ENCODE measurements at regions not wholly inside any gene's neighbourhood (a gene's known extent, or its start where the extent isn't known, plus 50 kb on each side); places are given as distances from the start of the nearest gene placed in this dataset.

DNA sequence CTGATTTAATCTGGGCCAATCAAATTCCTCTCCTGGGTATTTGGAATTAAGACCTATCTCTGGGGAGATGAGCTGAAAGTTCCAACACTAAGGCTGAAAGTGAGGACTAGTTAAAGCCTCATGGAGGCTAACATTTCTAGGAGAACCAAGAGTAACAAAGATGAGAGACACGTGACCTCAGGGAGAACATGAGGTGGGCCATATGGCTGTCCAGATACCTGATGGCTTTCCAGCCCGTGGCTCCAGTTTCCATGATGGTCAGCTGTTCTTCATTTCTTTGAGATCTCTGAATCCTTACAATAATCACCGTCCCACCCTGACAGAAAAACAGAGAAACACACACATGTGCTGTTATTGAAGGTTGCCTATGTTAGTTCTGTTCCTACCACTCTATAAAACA, 66.1 kb downstream of the LEPR start:
- H3K4me1 Mint-ChIP-seq, result no peaks in the 10 kb centered on the region
- DNase-seq (no peak), ATAC-seq (replicated peaks) (no peak)
- H3K27ac Mint-ChIP-seq, result no peak overlapping the region
- H3K4me3 Mint-ChIP-seq, result no peak overlapping the region
- H3K27me3 Mint-ChIP-seq, result no peaks in the 10 kb centered on the region
- no peaks in the 10 kb centered on the region for H3K9me3 Mint-ChIP-seq
- no peaks in the 10 kb centered on the region for H3K36me3 Mint-ChIP-seq

GRCh38 chr1:65489481-65489880, 69.0 kb downstream of the LEPR start:
- ATAC-seq (replicated peaks) (no peak), DNase-seq (no peak)
- H3K27me3 Mint-ChIP-seq, result no peaks in the 10 kb centered on the region
- H3K27ac Mint-ChIP-seq, result no peak overlapping the region
- H3K4me3 Mint-ChIP-seq, result no peak overlapping the region
- no peaks in the 10 kb centered on the region for H3K4me1 Mint-ChIP-seq
- H3K36me3 Mint-ChIP-seq, result no peaks in the 10 kb centered on the region
- H3K9me3 Mint-ChIP-seq, result no peaks in the 10 kb centered on the region

DNA sequence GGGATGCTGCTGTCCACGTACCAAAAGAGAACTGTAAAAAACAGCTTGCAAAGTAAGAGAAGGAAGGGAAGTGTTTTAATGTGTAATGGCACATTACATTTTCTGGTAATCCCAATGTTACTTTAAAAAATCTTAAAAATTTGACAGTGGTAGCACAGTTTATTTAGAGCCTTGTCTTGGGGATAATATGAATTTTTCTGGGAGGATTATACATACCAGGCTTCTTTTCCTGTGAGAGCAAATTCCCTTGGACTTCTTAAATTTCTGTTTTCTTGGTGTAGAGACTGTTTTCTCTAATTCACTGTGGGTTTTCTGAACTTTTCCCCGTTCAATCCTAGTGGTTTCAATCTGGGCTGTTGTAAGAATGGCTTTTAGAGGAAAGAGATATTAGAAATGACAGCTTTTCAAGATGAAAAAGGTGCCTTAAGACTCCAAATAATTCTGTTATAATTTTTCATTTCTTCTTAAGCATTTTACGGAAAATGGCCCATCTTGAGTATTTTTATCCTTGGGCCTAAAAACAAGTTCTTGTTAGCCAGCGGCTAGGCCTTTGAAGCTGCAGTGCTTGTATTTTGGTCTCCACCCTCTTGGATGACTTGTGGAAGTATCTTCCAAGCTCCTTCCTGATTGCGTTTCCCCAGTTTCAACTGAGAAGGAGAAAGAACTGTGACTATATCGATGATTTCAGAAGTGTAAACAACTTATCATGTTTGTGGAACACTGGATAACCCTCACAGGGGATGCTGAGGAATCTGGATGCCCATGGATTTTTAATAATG, 70.0 kb downstream of the LEPR start:
- H3K4me3 Mint-ChIP-seq, result no peak overlapping the region
- no peaks in the 10 kb centered on the region for H3K27me3 Mint-ChIP-seq
- no peaks in the 10 kb centered on the region for H3K9me3 Mint-ChIP-seq
- no peak overlapping the region for H3K27ac Mint-ChIP-seq
- DNase-seq, result no peak
- ATAC-seq (replicated peaks), result no peak
- no peaks in the 10 kb centered on the region for H3K4me1 Mint-ChIP-seq
- H3K36me3 Mint-ChIP-seq, result no peaks in the 10 kb centered on the region

DNA sequence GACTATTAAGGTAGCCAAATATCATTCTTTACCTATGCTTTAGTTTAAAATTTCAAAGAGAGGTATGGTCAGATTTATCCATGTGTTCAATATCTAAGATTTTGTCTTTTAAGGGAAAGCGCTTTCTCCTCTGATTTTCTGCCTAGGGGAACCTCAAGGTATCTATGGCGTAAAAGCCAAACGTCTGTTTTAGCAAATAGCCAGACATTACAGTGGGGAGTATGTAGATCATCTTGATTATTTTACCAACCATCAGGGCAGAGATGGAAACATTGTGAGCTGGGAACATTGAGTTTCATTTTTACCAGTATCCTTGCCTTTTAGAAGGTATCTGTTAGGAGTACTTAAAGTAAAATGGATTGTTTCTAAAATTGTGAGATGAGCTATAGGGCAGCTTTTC, 71.0 kb downstream of the LEPR start:
- no peak overlapping the region for H3K27ac Mint-ChIP-seq
- ATAC-seq (replicated peaks), result no peak

DNA sequence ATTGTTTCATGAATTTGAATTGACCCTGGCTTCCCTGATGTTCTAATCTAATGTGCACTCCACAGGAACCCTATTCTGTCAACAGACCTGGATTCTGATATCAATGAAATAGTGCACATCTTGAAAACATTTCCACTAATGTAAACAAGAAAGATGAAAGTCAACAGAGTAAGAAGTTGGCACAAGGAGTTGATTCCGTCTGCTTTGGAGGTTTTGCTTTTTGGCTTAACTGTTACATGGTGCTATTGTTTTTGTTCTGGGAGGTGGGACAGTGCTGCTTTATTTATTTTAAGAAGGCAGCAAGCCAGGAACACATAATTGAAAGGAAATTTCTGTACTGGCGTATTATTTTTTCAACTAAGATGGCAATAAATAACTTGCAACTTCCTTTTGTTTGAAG, 73.3 kb downstream of the LEPR start:
- no peak for DNase-seq
- Mint-ChIP-seq H3K36me3 (no peaks in the 10 kb centered on the region), H3K9me3 (no peaks in the 10 kb centered on the region), H3K27ac (no peak overlapping the region), H3K4me1 (no peaks in the 10 kb centered on the region), H3K4me3 (no peak overlapping the region), H3K27me3 (no peaks in the 10 kb centered on the region)
- no peak for ATAC-seq (replicated peaks)

More for the DNA sequence above, 71.0 kb downstream of the LEPR start:
- Mint-ChIP-seq H3K4me3 (no peak overlapping the region), H3K27me3 (no peaks in the 10 kb centered on the region), H3K4me1 (no peaks in the 10 kb centered on the region), H3K36me3 (no peaks in the 10 kb centered on the region), H3K9me3 (no peaks in the 10 kb centered on the region)
- no peak for DNase-seq

GRCh38 chr1:65494671-65495070, 74.2 kb downstream of the LEPR start:
- H3K4me1 Mint-ChIP-seq, result no peaks in the 10 kb centered on the region
- H3K27ac Mint-ChIP-seq, result no peak overlapping the region
- no peak overlapping the region for H3K4me3 Mint-ChIP-seq
- DNase-seq (no peak), ATAC-seq (replicated peaks) (no peak)
- no peaks in the 10 kb centered on the region for H3K9me3 Mint-ChIP-seq
- H3K27me3 Mint-ChIP-seq, result no peaks in the 10 kb centered on the region
- no peaks in the 10 kb centered on the region for H3K36me3 Mint-ChIP-seq

DNA sequence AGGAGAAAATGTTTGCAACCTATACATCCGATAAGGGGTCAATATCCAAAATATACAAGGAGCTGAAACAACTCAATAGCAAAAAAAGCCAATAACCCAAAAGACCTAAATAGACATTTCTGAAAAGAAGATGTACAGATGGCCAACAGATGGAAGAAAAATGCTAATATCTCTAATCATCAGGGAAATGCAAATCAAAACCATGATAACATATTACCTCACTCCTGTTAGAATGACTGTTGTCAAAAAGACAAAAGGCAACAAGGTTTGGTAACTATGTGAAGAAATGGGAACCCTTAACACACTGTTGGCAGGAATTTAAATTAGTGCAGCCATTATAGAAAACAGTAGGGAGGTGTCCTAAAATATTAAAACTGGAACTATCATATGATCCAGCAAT, 74.7 kb downstream of the LEPR start:
- DNase-seq (no peak), ATAC-seq (replicated peaks) (no peak)
- Mint-ChIP-seq H3K4me3 (no peak overlapping the region), H3K27ac (no peak overlapping the region), H3K27me3 (no peaks in the 10 kb centered on the region), H3K36me3 (no peaks in the 10 kb centered on the region), H3K4me1 (no peaks in the 10 kb centered on the region), H3K9me3 (no peaks in the 10 kb centered on the region)

- Mint-ChIP-seq H3K36me3 (no peaks in the 10 kb centered on the region), H3K4me3 (no peak overlapping the region), H3K4me1 (no peaks in the 10 kb centered on the region), H3K9me3 (no peaks in the 10 kb centered on the region), H3K27me3 (no peaks in the 10 kb centered on the region), H3K27ac (no peak overlapping the region)
- ATAC-seq (replicated peaks), result no peak
- DNase-seq, result no peak
Observed at GRCh38 chr1:65497256-65497830, 76.9 kb downstream of the LEPR start.

DNA sequence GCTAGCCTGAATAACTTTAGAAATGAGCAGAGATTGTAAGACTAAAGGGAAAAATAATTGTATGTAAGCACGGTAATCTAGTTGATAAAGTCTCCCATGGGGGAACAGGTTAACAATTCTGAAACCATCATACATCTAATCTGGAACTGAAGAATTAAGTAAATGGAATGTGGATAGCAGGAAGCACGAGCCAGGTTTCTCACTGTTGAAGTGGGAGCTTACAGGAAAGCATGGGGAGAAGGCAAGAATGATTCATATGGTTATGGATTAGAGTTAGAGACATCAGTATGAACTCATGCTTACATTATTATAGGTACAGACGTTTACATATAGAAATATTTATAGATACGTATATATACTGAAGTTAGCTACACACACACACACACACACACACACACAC, 83.0 kb downstream of the LEPR start:
- Mint-ChIP-seq H3K36me3 (no peaks in the 10 kb centered on the region), H3K9me3 (no peaks in the 10 kb centered on the region), H3K27me3 (no peaks in the 10 kb centered on the region), H3K27ac (no peak overlapping the region), H3K4me3 (no peak overlapping the region), H3K4me1 (no peaks in the 10 kb centered on the region)
- ATAC-seq (replicated peaks), result no peak
- DNase-seq, result no peak

DNA sequence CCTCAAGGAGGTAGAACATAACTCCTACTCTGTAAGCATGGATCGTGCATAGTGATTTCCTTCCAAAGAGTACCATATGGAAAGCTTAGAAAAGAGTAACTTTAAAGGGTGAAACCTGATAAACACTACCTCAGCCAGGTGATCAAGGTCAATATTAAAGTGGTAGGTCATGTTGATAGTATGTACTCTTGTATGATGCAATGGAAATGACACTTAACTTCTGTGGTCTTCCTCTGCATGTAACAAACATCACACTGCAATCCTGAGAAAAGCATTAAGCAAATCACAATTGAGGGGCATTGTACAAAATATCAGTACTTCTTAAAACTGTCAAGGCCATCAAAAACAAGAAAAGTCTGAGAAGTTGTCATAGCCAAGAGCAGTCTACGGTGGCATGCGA, 83.8 kb downstream of the LEPR start:
- H3K36me3 Mint-ChIP-seq, result no peaks in the 10 kb centered on the region
- DNase-seq (no peak), ATAC-seq (replicated peaks) (no peak)
- no peaks in the 10 kb centered on the region for H3K27me3 Mint-ChIP-seq
- no peak overlapping the region for H3K27ac Mint-ChIP-seq
- H3K4me1 Mint-ChIP-seq, result no peaks in the 10 kb centered on the region
- H3K4me3 Mint-ChIP-seq, result no peak overlapping the region
- no peaks in the 10 kb centered on the region for H3K9me3 Mint-ChIP-seq

DNA sequence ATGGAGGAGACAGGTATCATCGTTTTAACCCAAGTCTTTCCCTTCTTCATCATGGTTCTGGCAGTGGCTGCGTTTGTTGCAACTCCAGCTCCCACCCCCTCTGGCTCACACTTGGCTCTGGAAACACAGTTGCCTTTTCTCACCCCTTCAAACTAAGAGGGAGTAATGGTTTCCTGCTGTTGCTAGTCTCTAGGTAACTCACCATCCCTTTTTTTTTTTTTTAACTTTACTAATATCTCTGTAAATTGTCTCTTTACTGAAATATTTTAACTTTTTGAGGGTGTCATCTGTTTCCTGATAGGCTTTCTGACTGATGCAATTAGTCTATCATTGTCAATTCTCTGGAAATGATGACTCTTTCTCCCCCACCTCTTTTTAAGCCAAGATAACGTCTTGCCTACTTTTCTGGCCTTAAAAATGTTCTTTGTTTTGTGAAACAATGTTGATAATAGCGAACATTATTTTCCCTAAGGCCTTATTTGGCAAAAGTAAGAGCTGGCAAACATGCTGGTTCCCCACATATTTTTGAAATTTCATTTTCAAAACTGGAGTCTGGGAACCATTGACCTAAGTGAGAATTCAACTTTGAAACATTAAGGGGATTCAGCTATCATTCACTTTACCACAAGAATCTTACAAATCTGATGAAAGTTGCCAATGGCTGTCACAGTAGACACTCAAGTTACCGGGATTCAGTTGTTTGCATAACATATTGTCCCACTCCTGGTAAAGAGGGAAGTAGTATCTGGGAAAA, 85.3 kb downstream of the LEPR start:
- DNase-seq, result no peak

DNA sequence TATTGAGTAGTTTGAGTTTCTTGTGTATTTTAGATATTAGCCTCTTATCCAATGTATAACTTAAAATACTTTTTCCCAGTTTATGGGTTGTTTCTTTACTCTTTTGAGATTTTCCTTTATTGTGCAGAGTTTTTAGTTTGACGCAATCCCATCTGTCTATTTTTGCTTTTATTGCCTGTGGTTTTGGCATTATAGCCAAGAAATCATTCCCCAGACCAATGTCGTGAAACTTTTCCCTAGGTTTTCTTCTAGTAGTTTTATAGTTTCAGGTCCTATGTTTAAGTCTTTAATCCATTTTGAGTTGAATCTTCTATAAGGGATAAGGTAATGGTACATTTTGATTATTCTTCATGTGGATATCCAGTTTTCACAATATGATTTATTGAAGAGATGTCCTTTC, 87.6 kb downstream of the LEPR start:
- DNase-seq, result no peak
- no peak overlapping the region for H3K27ac Mint-ChIP-seq
- no peaks in the 10 kb centered on the region for H3K4me1 Mint-ChIP-seq
- H3K27me3 Mint-ChIP-seq, result no peaks in the 10 kb centered on the region
- no peak for ATAC-seq (replicated peaks)
- no peak overlapping the region for H3K4me3 Mint-ChIP-seq
- H3K9me3 Mint-ChIP-seq, result no peaks in the 10 kb centered on the region
- H3K36me3 Mint-ChIP-seq, result no peaks in the 10 kb centered on the region

More for the DNA sequence above, 85.3 kb downstream of the LEPR start:
- no peak for ATAC-seq (replicated peaks)
- Mint-ChIP-seq H3K9me3 (no peaks in the 10 kb centered on the region), H3K36me3 (no peaks in the 10 kb centered on the region), H3K27ac (no peak overlapping the region), H3K4me1 (no peaks in the 10 kb centered on the region), H3K27me3 (no peaks in the 10 kb centered on the region), H3K4me3 (no peak overlapping the region)

DNA sequence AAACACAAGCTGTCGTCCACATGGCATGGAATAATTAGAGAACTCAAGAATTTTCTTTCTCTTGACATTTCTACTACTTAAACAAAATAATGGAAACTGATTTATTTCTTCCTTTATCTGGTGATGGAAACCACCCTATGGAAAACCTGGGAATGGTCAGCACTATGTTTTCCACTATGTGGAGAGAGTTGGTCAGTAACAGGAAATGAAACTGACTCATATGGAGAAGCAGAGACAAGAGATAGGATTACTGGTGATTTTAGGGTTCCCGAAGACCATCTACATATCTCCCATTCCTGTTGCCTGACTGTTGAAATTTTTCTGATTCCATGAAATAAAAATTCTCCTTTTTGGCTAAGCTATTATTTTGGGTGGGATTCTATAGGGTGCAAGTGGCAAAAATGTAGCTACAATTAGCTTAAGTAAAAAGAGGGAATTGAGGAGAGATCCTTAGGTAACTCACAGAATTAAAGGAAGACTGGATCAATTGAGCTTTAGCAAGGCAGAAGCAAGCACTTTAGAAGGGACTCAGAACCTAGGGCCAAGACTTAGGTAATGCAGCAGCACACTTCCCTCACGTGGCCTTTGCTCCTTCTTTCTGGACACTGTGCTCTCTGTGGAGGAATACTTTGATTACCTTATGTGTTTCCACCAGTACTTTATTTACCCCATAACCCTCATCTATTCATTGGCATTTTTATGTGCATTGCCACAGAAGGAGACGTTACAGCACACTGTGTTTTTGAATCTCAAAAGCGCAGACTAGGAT, 89.6 kb downstream of the LEPR start:
- no peaks in the 10 kb centered on the region for H3K27me3 Mint-ChIP-seq
- H3K4me3 Mint-ChIP-seq, result no peak overlapping the region
- DNase-seq (no peak), ATAC-seq (replicated peaks) (no peak)
- no peaks in the 10 kb centered on the region for H3K36me3 Mint-ChIP-seq
- H3K27ac Mint-ChIP-seq, result no peak overlapping the region
- H3K9me3 Mint-ChIP-seq, result no peaks in the 10 kb centered on the region
- peaks cover 2 to 5% of the 10 kb centered on the region in 2 donors for H3K4me1 Mint-ChIP-seq

DNA sequence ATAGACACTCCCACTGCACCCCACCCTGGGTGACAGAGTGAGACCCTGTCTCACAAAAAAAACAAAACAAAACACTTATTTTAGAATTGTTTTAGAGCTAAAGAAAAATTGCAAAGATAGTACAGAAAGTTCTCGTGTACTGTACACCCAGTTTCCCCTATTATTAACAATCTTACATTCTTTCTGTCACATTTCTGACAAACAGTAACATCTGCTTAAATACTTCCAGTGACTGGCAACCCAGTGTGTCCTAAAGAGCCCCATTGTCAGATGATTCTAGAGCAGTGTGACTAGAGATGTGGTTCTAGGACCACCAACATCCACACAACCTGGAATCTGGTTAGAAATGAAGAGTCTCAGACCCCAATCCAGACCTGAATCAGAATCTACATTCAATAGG, 90.5 kb downstream of the LEPR start:
- no peak for DNase-seq
- no peaks in the 10 kb centered on the region for H3K36me3 Mint-ChIP-seq
- H3K4me3 Mint-ChIP-seq, result no peak overlapping the region
- no peak overlapping the region for H3K27ac Mint-ChIP-seq
- ATAC-seq (replicated peaks), result no peak
- H3K4me1 Mint-ChIP-seq, result peaks cover 2 to 5% of the 10 kb centered on the region in 2 donors
- no peaks in the 10 kb centered on the region for H3K9me3 Mint-ChIP-seq
- no peaks in the 10 kb centered on the region for H3K27me3 Mint-ChIP-seq
